ENCODE measurements at regions not wholly inside any gene's neighbourhood (a gene's known extent, or its start where the extent isn't known, plus 50 kb on each side); places are given as distances from the start of the nearest gene placed in this dataset.

- Mint-ChIP-seq H3K9me3 (peaks cover 12 to 14% of the 10 kb centered on the region in 2 donors), H3K4me1 (ENCODE audit: low read depth) (no peaks in the 10 kb centered on the region), H3K4me3 (no peak overlapping the region), H3K36me3 (ENCODE audit: insufficient read depth in 2 of 2) (peaks cover 0 to 11% of the 10 kb centered on the region in 2 donors), H3K27me3 (ENCODE audit: low read depth) (no peaks in the 10 kb centered on the region), H3K27ac (no peak overlapping the region)
- ATAC-seq (replicated peaks in 1 of 2) = no peak
- no peak for DNase-seq
These were observed 591.2 kb upstream of the POU3F3 start for GRCh38 chr2:104262714-104263113.

GRCh38 chr2:104279646-104280045 lies 574.3 kb upstream of the POU3F3 start:
- Mint-ChIP-seq H3K27ac (no peak overlapping the region), H3K4me1 (ENCODE audit: low read depth) (no peaks in the 10 kb centered on the region)
- no peak for DNase-seq

GRCh38 chr2:104280216-104280615 lies 573.7 kb upstream of the POU3F3 start:
- ATAC-seq (replicated peaks in 1 of 2) = no peak
- Mint-ChIP-seq H3K9me3 (peaks cover 1 to 2% of the 10 kb centered on the region in 2 donors), H3K4me3 (no peak overlapping the region), H3K36me3 (ENCODE audit: insufficient read depth in 2 of 2) (no peaks in the 10 kb centered on the region), H3K27me3 (ENCODE audit: low read depth) (no peaks in the 10 kb centered on the region), H3K4me1 (ENCODE audit: low read depth) (no peaks in the 10 kb centered on the region), H3K27ac (no peak overlapping the region)
- DNase-seq = no peak

More at GRCh38 chr2:104279646-104280045, 574.3 kb upstream of the POU3F3 start:
- no peak for ATAC-seq (replicated peaks in 1 of 2)
- Mint-ChIP-seq H3K9me3 (peaks cover 1 to 2% of the 10 kb centered on the region in 2 donors), H3K4me3 (no peak overlapping the region), H3K36me3 (ENCODE audit: insufficient read depth in 2 of 2) (no peaks in the 10 kb centered on the region), H3K27me3 (ENCODE audit: low read depth) (no peaks in the 10 kb centered on the region)

- H3K36me3 Mint-ChIP-seq (ENCODE audit: insufficient read depth in 2 of 2) = no peaks in the 10 kb centered on the region
- no peaks in the 10 kb centered on the region for H3K27me3 Mint-ChIP-seq (ENCODE audit: low read depth)
- no peak overlapping the region for H3K4me3 Mint-ChIP-seq
- ATAC-seq (replicated peaks in 1 of 2) (no peak), DNase-seq (no peak)
- no peak overlapping the region for H3K27ac Mint-ChIP-seq
- no peaks in the 10 kb centered on the region for H3K4me1 Mint-ChIP-seq (ENCODE audit: low read depth)
- peaks cover 1 to 2% of the 10 kb centered on the region in 2 donors for H3K9me3 Mint-ChIP-seq
These were observed 567.1 kb upstream of the POU3F3 start for GRCh38 chr2:104286841-104287240.

- H3K4me1 Mint-ChIP-seq (ENCODE audit: low read depth) = no peaks in the 10 kb centered on the region
- no peak overlapping the region for H3K27ac Mint-ChIP-seq
- H3K9me3 Mint-ChIP-seq = peaks cover 2 to 3% of the 10 kb centered on the region in 2 donors
- no peaks in the 10 kb centered on the region for H3K36me3 Mint-ChIP-seq (ENCODE audit: insufficient read depth in 2 of 2)
- no peaks in the 10 kb centered on the region for H3K27me3 Mint-ChIP-seq (ENCODE audit: low read depth)
- ATAC-seq (replicated peaks in 1 of 2) (no peak), DNase-seq (no peak)
- H3K4me3 Mint-ChIP-seq = no peak overlapping the region
These were observed 564.0 kb upstream of the POU3F3 start for GRCh38 chr2:104289651-104290565.

GRCh38 chr2:104290566-104290891 lies 563.4 kb upstream of the POU3F3 start:
- Mint-ChIP-seq H3K36me3 (ENCODE audit: insufficient read depth in 2 of 2) (no peaks in the 10 kb centered on the region), H3K4me1 (ENCODE audit: low read depth) (no peaks in the 10 kb centered on the region), H3K9me3 (peaks cover 2 to 3% of the 10 kb centered on the region in 2 donors), H3K27me3 (ENCODE audit: low read depth) (no peaks in the 10 kb centered on the region), H3K4me3 (no peak overlapping the region), H3K27ac (no peak overlapping the region)
- ATAC-seq (replicated peaks in 1 of 2) = no peak
- DNase-seq = no peak

DNA sequence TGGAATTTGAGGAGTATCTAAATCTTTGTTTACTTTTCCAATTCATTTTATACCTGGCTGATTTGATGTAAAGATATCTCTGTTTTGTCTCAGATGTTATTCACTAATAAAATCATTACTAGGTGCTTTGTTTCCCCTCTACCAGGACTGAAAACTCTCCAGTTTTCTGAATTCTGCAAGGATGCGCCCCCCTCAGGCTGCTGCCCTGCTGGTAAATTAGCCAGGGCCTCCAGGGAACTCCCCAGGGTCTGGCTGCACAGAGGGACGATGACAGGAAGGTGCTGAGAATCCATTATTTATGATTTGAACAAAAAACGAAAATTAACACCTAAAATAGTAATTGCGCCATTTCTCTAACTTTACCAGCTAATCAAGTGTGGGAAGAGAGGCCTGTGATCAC lies 541.2 kb upstream of the POU3F3 start:
- H3K4me3 Mint-ChIP-seq = no peak overlapping the region
- no peak for DNase-seq
- H3K9me3 Mint-ChIP-seq = peaks cover 0 to 2% of the 10 kb centered on the region in 2 donors
- H3K4me1 Mint-ChIP-seq (ENCODE audit: low read depth) = no peaks in the 10 kb centered on the region
- H3K27ac Mint-ChIP-seq = no peak overlapping the region
- no peaks in the 10 kb centered on the region for H3K27me3 Mint-ChIP-seq (ENCODE audit: low read depth)
- ATAC-seq (replicated peaks in 1 of 2) = no peak
- H3K36me3 Mint-ChIP-seq (ENCODE audit: insufficient read depth in 2 of 2) = no peaks in the 10 kb centered on the region

GRCh38 chr2:104318001-104318665 lies 535.8 kb upstream of the POU3F3 start:
- Mint-ChIP-seq H3K4me3 (no peak overlapping the region), H3K4me1 (ENCODE audit: low read depth) (no peaks in the 10 kb centered on the region), H3K9me3 (peaks cover 0 to under 1% of the 10 kb centered on the region in 2 donors), H3K36me3 (ENCODE audit: insufficient read depth in 2 of 2) (no peaks in the 10 kb centered on the region), H3K27ac (no peak overlapping the region), H3K27me3 (ENCODE audit: low read depth) (peaks cover 17% of the 10 kb centered on the region)
- no peak for DNase-seq
- ATAC-seq (replicated peaks in 1 of 2) = no peak

DNA sequence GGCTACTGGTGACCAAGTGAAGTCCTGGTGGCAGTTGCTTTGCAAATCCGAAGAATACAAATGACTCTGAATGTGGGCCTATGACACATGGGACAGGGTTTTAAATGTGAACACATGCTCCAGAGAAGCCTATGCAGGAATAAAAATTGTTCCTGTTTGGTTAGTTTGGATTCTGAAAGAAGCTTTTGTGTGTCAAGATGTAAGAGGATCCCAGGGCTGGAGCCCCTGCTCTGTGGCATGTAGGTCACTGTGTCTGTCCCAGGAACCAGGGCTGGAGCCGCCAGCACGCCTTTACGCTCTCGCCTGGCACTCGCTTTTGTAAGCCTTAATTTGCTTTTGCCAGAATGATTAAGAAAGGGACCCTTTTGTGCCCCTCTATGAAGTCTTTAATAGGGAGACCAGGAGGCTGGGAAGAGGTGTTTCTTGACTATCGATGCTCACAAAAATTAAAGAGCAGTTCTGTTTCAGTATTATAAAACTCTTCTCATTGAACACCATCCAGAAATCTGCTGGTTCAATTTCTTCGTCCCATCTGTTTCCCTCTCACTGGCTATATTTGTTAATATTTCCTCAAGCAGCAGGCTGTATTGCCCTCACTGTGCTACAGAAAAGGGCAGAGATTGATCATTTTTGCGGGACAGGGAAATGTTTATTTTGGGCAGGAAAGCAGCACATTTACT lies 532.7 kb upstream of the POU3F3 start:
- no peak for ATAC-seq (replicated peaks in 1 of 2)
- H3K4me3 Mint-ChIP-seq = no peak overlapping the region
- no peaks in the 10 kb centered on the region for H3K9me3 Mint-ChIP-seq
- H3K36me3 Mint-ChIP-seq (ENCODE audit: insufficient read depth in 2 of 2) = no peaks in the 10 kb centered on the region
- H3K27ac Mint-ChIP-seq = no peak overlapping the region
- no peak for DNase-seq
- no peaks in the 10 kb centered on the region for H3K4me1 Mint-ChIP-seq (ENCODE audit: low read depth)
- H3K27me3 Mint-ChIP-seq (ENCODE audit: low read depth) = peaks cover 21% of the 10 kb centered on the region

DNA sequence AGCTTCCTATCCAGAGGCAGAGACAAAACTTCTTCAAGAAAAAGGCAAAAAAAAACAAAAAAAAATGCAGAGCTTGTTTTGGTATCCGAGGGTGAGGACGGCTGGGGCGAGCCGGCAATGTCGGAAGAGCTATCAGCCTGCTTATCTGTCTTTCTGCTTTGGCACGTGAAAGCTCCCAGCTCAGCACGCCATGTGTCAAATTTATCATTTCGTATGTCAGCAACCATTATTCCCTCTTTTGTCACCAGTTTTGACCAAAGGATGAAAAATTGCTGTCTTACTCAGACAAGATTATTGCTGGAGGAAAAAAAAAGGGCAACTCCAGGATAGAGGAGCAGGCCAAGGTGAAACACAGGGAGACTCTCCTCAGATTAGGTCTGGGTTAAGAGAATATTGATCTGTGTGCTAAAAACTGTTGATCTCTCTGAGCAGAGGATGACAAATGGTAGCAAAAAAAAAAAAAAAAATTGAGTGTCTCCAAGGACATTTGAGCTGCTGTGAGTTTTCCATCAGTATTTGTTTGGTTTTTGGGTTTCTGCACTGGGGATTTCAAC lies 532.0 kb upstream of the POU3F3 start:
- DNase-seq (no peak), ATAC-seq (replicated peaks in 1 of 2) (no peak)
- Mint-ChIP-seq H3K9me3 (no peaks in the 10 kb centered on the region), H3K36me3 (ENCODE audit: insufficient read depth in 2 of 2) (no peaks in the 10 kb centered on the region), H3K27me3 (ENCODE audit: low read depth) (peaks cover 21% of the 10 kb centered on the region), H3K4me1 (ENCODE audit: low read depth) (no peaks in the 10 kb centered on the region), H3K27ac (no peak overlapping the region), H3K4me3 (no peak overlapping the region)

DNA sequence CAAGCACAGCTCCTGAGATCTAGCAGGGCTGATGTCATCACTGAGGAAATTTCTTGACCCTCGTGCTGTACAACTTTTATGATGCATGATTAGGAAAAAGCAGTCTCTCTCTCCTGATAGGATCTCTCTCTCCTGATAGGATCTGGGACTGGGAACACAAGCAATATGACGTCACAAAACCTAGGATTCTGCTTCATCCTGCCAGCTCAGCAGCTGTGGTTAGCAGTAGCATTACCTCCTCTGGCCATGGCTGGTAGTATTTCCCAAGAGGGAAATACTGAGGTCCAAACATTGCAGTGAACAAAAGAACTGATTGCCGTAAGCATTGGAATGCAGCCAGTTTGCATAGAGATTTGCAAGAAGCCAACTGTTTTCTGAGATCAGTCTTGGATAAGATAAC lies 521.2 kb upstream of the POU3F3 start:
- no peaks in the 10 kb centered on the region for H3K27me3 Mint-ChIP-seq (ENCODE audit: low read depth)
- H3K27ac Mint-ChIP-seq = no peak overlapping the region
- H3K36me3 Mint-ChIP-seq (ENCODE audit: insufficient read depth in 2 of 2) = no peaks in the 10 kb centered on the region
- no peak for ATAC-seq (replicated peaks in 1 of 2)
- H3K4me1 Mint-ChIP-seq (ENCODE audit: low read depth) = no peaks in the 10 kb centered on the region
- DNase-seq = no peak
- H3K9me3 Mint-ChIP-seq = peaks cover 0 to 3% of the 10 kb centered on the region in 2 donors
- H3K4me3 Mint-ChIP-seq = no peak overlapping the region

DNA sequence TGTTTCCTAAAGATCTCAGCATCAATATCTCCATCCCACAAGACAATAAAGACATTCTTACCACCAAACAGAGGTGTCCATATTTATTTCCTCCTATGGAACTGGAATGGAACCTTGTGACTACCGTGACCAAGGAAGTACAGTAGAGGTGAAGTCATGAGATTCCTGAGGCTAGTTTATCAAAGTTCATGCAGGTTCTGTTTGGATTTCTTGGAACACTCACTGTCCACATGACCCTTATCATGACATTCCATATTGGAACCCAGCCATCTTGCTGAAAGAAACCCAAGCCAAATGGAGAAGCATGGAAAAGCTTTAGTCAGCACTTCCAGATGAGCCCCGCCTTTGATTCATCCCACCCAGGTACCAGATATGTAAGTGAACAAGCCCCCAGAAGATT lies 516.0 kb upstream of the POU3F3 start:
- Mint-ChIP-seq H3K4me3 (no peak overlapping the region), H3K27ac (no peak overlapping the region), H3K4me1 (ENCODE audit: low read depth) (no peaks in the 10 kb centered on the region), H3K27me3 (ENCODE audit: low read depth) (no peaks in the 10 kb centered on the region), H3K36me3 (ENCODE audit: insufficient read depth in 2 of 2) (no peaks in the 10 kb centered on the region), H3K9me3 (peaks cover 2 to 3% of the 10 kb centered on the region in 2 donors)
- ATAC-seq (replicated peaks in 1 of 2) (no peak), DNase-seq (no peak)

DNA sequence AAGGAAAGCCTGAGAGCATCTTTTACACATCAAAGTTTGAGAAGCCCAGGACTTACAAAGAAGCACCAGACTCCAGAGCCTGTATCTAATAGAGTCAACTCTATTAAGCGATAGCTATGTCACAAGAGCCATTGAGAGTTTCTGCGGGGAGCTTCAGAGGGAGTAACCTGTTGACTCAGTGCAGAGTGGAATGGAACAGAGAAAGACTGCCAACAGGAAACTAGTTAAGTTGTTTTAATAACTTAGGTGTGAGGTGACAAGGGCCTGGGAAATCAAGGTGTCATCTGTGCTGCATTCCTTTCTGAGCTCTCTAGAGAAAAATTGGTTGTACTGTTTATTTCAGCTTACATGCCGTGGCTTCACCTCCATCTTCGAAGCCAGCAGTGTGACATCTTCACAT lies 513.8 kb upstream of the POU3F3 start:
- Mint-ChIP-seq H3K4me1 (ENCODE audit: low read depth) (no peaks in the 10 kb centered on the region), H3K36me3 (ENCODE audit: insufficient read depth in 2 of 2) (no peaks in the 10 kb centered on the region), H3K27me3 (ENCODE audit: low read depth) (no peaks in the 10 kb centered on the region), H3K27ac (no peak overlapping the region), H3K9me3 (peaks cover 2 to 3% of the 10 kb centered on the region in 2 donors), H3K4me3 (no peak overlapping the region)
- ATAC-seq (replicated peaks in 1 of 2) (no peak), DNase-seq (no peak)

Measured in activated T-cell treated with anti-CD3 and anti-CD28 coated beads, Interleukin-2, amount 50 U/mL, for 72 hours (primary cell).